Endothelial cell of umbilical vein (primary cell): ENCODE measurements at regions not wholly inside any gene's neighbourhood (a gene's known extent, or its start where the extent isn't known, plus 50 kb on each side); places are given as distances from the start of the nearest gene placed in this dataset.

ENCODE experiments used
- CTCF ChIP-seq, 2 donors: IDR thresholded peaks; 1 replicate in 1 of 2; 2 replicates in 1 of 2; pipeline ENCODE4 v1.5.1; 2011; ENCODE audit warnings: low read length in 2 of 2, mild to moderate bottlenecking in 2 of 2, moderate library complexity in 2 of 2, control low read depth in 1 of 2, inconsistent platforms in 1 of 2, low read depth in 1 of 2; ENCODE audit not compliant: insufficient read depth in 1 of 2; ENCODE audit errors: extremely low read depth in 1 of 2
- EZH2 ChIP-seq: IDR thresholded peaks from 2 replicates; pipeline ENCODE4 v1.6.1; 2012; ENCODE audit warnings: borderline replicate concordance, low read depth, mild to moderate bottlenecking, moderate library complexity, low read length, inconsistent platforms; ENCODE audit not compliant: severe bottlenecking
- POLR2AphosphoS5 ChIP-seq: IDR thresholded peaks from 2 replicates; pipeline ENCODE4 v1.6.1; 2012; ENCODE audit warnings: low read depth, mild to moderate bottlenecking, control low read depth, low read length, moderate library complexity; ENCODE audit not compliant: insufficient read depth

GRCh38 chr2:15820927-15821326 lies 119.4 kb upstream of the MYCN start:
- TF ChIP-seq EZH2: no peak
- no peak for TF ChIP-seq POLR2AphosphoS5
- TF ChIP-seq CTCF (IDR thresholded peaks at IDR 0.05; ENCODE audit: extremely low read depth in 1 of 2, insufficient read depth in 1 of 2, low read depth in 1 of 2, low read length in 2 of 2): no peak
